ENCODE measurements at regions not wholly inside any gene's neighbourhood (a gene's known extent, or its start where the extent isn't known, plus 50 kb on each side); places are given as distances from the start of the nearest gene placed in this dataset.
"Not testable (repeated sequence)": the region's sequence is repeated elsewhere in the genome, so short reads cannot be mapped to it uniquely, and the experiment has no call there.

- DNase-seq (ENCODE audit: low read depth, low spot score) = no peak
Observed at GRCh38 chr18:1408376-1408775, 503.7 kb downstream of the ADCYAP1 start.

GRCh38 chr18:1412655-1413322 lies 508.1 kb downstream of the ADCYAP1 start:
- DNase-seq (ENCODE audit: low read depth, low spot score) = no peak

GRCh38 chr18:1413323-1413675 lies 508.6 kb downstream of the ADCYAP1 start:
- DNase-seq (ENCODE audit: low read depth, low spot score) = no peak

GRCh38 chr18:1416074-1416473 lies 511.4 kb downstream of the ADCYAP1 start:
- no peak for DNase-seq (ENCODE audit: low read depth, low spot score)

- DNase-seq (ENCODE audit: low read depth, low spot score) = no peak
Observed at GRCh38 chr18:1421502-1421901, 516.8 kb downstream of the ADCYAP1 start.

GRCh38 chr18:1422634-1423033 lies 518.0 kb downstream of the ADCYAP1 start:
- no peak for DNase-seq (ENCODE audit: low read depth, low spot score)

- no peak for DNase-seq (ENCODE audit: low read depth, low spot score)
Observed at GRCh38 chr18:1425679-1426078, 521.0 kb downstream of the ADCYAP1 start.

- DNase-seq (ENCODE audit: low read depth, low spot score) = no peak
Observed at GRCh38 chr18:1435487-1435886, 530.8 kb downstream of the ADCYAP1 start.

- DNase-seq (ENCODE audit: low read depth, low spot score) = no peak
Observed at GRCh38 chr18:1436199-1436598, 531.5 kb downstream of the ADCYAP1 start.

GRCh38 chr18:1438458-1438910 lies 533.8 kb downstream of the ADCYAP1 start:
- DNase-seq (ENCODE audit: low read depth, low spot score) = no peak

- no peak for DNase-seq (ENCODE audit: low read depth, low spot score)
Observed at GRCh38 chr18:1438967-1439366, 534.3 kb downstream of the ADCYAP1 start.

- not testable (repeated sequence) for DNase-seq (ENCODE audit: low read depth, low spot score)
Observed at GRCh38 chr18:1444062-1444461, 539.4 kb downstream of the ADCYAP1 start.

GRCh38 chr18:1446765-1447164 lies 542.1 kb downstream of the ADCYAP1 start:
- DNase-seq (ENCODE audit: low read depth, low spot score) = no peak

- no peak for DNase-seq (ENCODE audit: low read depth, low spot score)
Observed at GRCh38 chr18:1452821-1453220, 548.1 kb downstream of the ADCYAP1 start.

GRCh38 chr18:1455605-1456004 lies 550.9 kb downstream of the ADCYAP1 start:
- no peak for DNase-seq (ENCODE audit: low read depth, low spot score)

GRCh38 chr18:1458547-1458946 lies 553.9 kb downstream of the ADCYAP1 start:
- no peak for DNase-seq (ENCODE audit: low read depth, low spot score)

- no peak for DNase-seq (ENCODE audit: low read depth, low spot score)
Observed at GRCh38 chr18:1463981-1464380, 559.3 kb downstream of the ADCYAP1 start.

- DNase-seq (ENCODE audit: low read depth, low spot score) = no peak
Observed at GRCh38 chr18:1464444-1465217, 560.0 kb downstream of the ADCYAP1 start.

GRCh38 chr18:1466035-1466434 lies 561.4 kb downstream of the ADCYAP1 start:
- no peak for DNase-seq (ENCODE audit: low read depth, low spot score)

GRCh38 chr18:1467461-1467964 lies 562.8 kb downstream of the ADCYAP1 start:
- DNase-seq (ENCODE audit: low read depth, low spot score) = no peak

- no peak for DNase-seq (ENCODE audit: low read depth, low spot score)
Observed at GRCh38 chr18:1468550-1468949, 563.9 kb downstream of the ADCYAP1 start.

GRCh38 chr18:1475867-1476266 lies 571.2 kb downstream of the ADCYAP1 start:
- DNase-seq (ENCODE audit: low read depth, low spot score) = no peak

GRCh38 chr18:1480309-1480708 lies 575.6 kb downstream of the ADCYAP1 start:
- DNase-seq (ENCODE audit: low read depth, low spot score) = no peak

Measured in activated CD4-positive, CD25-positive, alpha-beta regulatory T cell treated with anti-CD3 and anti-CD28 coated beads, Interleukin-2, amount 50 U/mL, for 16 hours (primary cell).